Nephron (organoid): ENCODE measurements at regions not wholly inside any gene's neighbourhood (a gene's known extent, or its start where the extent isn't known, plus 50 kb on each side); places are given as distances from the start of the nearest gene placed in this dataset.

Experiments used
- H3K27ac Mint-ChIP-seq, 3 experiments: 2 replicates each; pipeline ENCODE4 v1.8.0; 2020; ENCODE audit warnings: mixed read lengths in 3 of 3, mild to moderate bottlenecking in 2 of 3, moderate library complexity in 1 of 3
- H3K27me3 Mint-ChIP-seq: 2 replicates; pipeline ENCODE4 v1.8.0; 2021; ENCODE audit warnings: low read depth, mild to moderate bottlenecking, moderate library complexity, mixed read lengths
- H3K36me3 Mint-ChIP-seq: 2 replicates; pipeline ENCODE4 v1.8.0; 2020; ENCODE audit warnings: low read depth, mixed read lengths
- H3K4me1 Mint-ChIP-seq: 2 replicates; pipeline ENCODE4 v1.8.0; 2020; ENCODE audit warnings: mixed read lengths
- H3K4me3 Mint-ChIP-seq, 3 experiments: 2 replicates each; pipeline ENCODE4 v1.8.0; 2020; ENCODE audit warnings: mild to moderate bottlenecking in 3 of 3, mixed read lengths in 3 of 3, moderate library complexity in 2 of 3
- H3K9me3 Mint-ChIP-seq: 2 replicates; pipeline ENCODE4 v1.8.0; 2020; ENCODE audit warnings: mixed read lengths
- TF ChIP-seq, protein P1 (sequence below), 3 experiments: fragments of 200-600 bp; sonication (generic); IDR thresholded peaks; one replicate each; pipeline ENCODE4 v1.5.0; 2021; ENCODE audit warnings: antibody characterized with exemption in 3 of 3; ENCODE audit not compliant: unreplicated experiment in 3 of 3

- Mint-ChIP-seq H3K4me1 (no peaks in the 10 kb centered on the region), H3K36me3 (no peaks in the 10 kb centered on the region), H3K27me3 (peaks cover 21% of the 10 kb centered on the region), H3K4me3 (no peak overlapping the region), H3K9me3 (no peaks in the 10 kb centered on the region), H3K27ac (no peak overlapping the region)
- TF ChIP-seq, protein P1, sequence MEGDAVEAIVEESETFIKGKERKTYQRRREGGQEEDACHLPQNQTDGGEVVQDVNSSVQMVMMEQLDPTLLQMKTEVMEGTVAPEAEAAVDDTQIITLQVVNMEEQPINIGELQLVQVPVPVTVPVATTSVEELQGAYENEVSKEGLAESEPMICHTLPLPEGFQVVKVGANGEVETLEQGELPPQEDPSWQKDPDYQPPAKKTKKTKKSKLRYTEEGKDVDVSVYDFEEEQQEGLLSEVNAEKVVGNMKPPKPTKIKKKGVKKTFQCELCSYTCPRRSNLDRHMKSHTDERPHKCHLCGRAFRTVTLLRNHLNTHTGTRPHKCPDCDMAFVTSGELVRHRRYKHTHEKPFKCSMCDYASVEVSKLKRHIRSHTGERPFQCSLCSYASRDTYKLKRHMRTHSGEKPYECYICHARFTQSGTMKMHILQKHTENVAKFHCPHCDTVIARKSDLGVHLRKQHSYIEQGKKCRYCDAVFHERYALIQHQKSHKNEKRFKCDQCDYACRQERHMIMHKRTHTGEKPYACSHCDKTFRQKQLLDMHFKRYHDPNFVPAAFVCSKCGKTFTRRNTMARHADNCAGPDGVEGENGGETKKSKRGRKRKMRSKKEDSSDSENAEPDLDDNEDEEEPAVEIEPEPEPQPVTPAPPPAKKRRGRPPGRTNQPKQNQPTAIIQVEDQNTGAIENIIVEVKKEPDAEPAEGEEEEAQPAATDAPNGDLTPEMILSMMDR (IDR thresholded peaks at IDR 0.05; ENCODE audit: unreplicated experiment in 3 of 3), result no peak
Observed at GRCh38 chr12:125677829-125678228, 612.6 kb downstream of the AACS start.

DNA sequence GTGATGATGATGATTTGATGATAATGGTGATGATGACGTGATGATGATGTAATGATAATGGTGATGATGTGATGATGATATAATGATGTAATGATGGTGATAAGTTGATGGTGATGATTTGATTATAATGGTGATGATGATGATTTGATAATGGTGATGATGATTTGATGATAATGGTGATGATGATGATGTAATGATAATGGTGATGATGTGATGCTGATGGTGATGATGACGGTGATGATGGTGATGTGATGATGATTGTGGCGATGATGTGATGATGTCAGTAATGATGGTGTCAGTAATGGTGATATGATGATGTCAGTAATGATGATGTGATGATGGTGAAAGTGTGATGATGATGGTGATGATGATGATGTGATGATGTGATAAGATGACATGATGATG lies 613.4 kb downstream of the AACS start:
- H3K27ac Mint-ChIP-seq, result no peak overlapping the region
- H3K36me3 Mint-ChIP-seq, result no peaks in the 10 kb centered on the region
- H3K9me3 Mint-ChIP-seq, result no peaks in the 10 kb centered on the region
- H3K4me1 Mint-ChIP-seq, result no peaks in the 10 kb centered on the region
- TF ChIP-seq, protein P1 (IDR thresholded peaks at IDR 0.05; ENCODE audit: unreplicated experiment in 3 of 3), result no peak
- no peak overlapping the region for H3K4me3 Mint-ChIP-seq
- peaks cover 27% of the 10 kb centered on the region for H3K27me3 Mint-ChIP-seq

DNA sequence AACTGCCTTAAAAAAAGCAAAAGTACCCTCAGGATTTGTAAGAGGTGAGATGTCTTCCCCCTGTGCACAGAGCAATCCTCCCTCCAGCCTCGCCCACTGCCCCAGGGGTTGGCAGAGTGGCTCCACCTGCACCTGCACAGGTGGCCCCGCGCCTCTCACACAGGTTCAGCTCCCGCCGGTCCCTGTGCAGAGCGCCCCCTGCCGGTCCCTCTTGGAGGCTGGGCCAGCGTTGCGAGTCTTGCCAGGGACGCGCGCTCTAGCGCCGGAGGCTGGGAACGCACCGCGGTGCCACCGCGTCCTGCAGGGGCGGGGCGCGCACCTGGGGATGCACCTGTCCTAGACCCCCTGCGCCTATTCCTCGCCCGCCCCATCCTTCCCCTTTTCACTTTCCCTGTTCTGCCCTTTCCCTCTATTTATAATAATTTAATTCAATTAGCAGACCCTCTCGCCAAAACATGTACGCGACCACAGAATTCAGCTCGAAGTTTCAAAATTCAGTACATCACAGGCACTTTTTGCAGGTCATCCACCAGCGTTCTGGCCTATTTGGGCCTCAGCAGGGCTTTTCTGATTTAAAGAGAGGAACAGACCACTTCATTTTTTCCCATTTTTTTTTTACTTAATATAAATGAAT lies 618.6 kb downstream of the AACS start:
- Mint-ChIP-seq H3K27ac (no peak overlapping the region), H3K9me3 (no peaks in the 10 kb centered on the region), H3K4me3 (no peak overlapping the region), H3K4me1 (no peaks in the 10 kb centered on the region), H3K27me3 (peaks cover 57% of the 10 kb centered on the region), H3K36me3 (no peaks in the 10 kb centered on the region)
- TF ChIP-seq, protein P1 (IDR thresholded peaks at IDR 0.05; ENCODE audit: unreplicated experiment in 3 of 3), result peak in 2 of 3 experiments; percentile 48 to 70

GRCh38 chr12:125684968-125685790 lies 619.9 kb downstream of the AACS start:
- Mint-ChIP-seq H3K36me3 (no peaks in the 10 kb centered on the region), H3K9me3 (no peaks in the 10 kb centered on the region), H3K4me1 (no peaks in the 10 kb centered on the region), H3K4me3 (no peak overlapping the region), H3K27ac (peak overlapping the region in 1 of 3 experiments; percentile 15), H3K27me3 (peaks cover 58% of the 10 kb centered on the region)
- TF ChIP-seq, protein P1 (IDR thresholded peaks at IDR 0.05; ENCODE audit: unreplicated experiment in 3 of 3), result no peak

DNA sequence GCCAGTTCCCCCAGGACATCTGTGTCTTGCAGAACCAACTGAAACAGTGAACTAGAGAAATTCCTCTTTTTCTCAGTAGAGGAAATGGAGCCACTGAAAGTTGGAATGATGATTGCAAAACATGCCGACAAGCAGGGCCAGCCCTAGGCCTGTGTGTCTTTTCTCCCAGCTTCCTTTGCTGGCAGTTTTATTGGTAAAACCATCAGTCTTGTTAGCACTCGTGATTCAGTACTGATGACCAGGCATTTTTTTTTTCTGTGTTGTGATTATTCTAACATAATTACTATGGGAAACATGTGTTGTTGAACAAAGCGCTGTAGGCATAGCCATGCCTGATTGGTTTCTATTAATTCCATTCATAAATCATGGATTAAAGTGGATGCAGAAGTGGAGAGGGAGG lies 620.7 kb downstream of the AACS start:
- H3K4me3 Mint-ChIP-seq, result no peak overlapping the region
- no peaks in the 10 kb centered on the region for H3K9me3 Mint-ChIP-seq
- H3K27me3 Mint-ChIP-seq, result peaks cover 60% of the 10 kb centered on the region
- no peaks in the 10 kb centered on the region for H3K36me3 Mint-ChIP-seq
- H3K27ac Mint-ChIP-seq, result peak overlapping the region in 1 of 3 experiments; percentile 15
- TF ChIP-seq, protein P1 (IDR thresholded peaks at IDR 0.05; ENCODE audit: unreplicated experiment in 3 of 3), result no peak
- no peaks in the 10 kb centered on the region for H3K4me1 Mint-ChIP-seq
